ENCODE measurements at regions not wholly inside any gene's neighbourhood (a gene's known extent, or its start where the extent isn't known, plus 50 kb on each side); places are given as distances from the start of the nearest gene placed in this dataset.

DNA sequence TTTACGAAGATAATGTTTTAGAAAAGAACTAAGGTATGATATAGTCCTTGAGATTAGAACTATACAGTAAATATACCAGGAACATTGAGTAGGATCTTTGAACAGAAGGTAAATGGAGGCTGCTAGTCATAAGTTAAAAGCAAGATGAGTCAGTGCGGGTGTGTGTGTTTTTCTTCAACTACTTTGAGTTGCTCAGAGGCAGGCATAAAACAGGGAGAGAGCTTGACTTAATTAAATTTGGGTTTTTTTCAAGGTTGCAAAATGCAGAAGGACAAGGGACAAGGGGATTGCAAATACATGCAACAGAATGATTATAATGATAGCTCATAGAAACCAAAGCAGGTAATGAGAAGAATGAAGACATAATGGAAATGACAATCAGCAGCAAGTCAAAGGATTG is 815.1 kb downstream of the NCAM2 start:
- TF ChIP-seq, protein P1, sequence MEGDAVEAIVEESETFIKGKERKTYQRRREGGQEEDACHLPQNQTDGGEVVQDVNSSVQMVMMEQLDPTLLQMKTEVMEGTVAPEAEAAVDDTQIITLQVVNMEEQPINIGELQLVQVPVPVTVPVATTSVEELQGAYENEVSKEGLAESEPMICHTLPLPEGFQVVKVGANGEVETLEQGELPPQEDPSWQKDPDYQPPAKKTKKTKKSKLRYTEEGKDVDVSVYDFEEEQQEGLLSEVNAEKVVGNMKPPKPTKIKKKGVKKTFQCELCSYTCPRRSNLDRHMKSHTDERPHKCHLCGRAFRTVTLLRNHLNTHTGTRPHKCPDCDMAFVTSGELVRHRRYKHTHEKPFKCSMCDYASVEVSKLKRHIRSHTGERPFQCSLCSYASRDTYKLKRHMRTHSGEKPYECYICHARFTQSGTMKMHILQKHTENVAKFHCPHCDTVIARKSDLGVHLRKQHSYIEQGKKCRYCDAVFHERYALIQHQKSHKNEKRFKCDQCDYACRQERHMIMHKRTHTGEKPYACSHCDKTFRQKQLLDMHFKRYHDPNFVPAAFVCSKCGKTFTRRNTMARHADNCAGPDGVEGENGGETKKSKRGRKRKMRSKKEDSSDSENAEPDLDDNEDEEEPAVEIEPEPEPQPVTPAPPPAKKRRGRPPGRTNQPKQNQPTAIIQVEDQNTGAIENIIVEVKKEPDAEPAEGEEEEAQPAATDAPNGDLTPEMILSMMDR (IDR thresholded peaks at IDR 0.05) = no peak
- no peak for TF ChIP-seq POLR2A (IDR thresholded peaks at IDR 0.05)
- Histone ChIP-seq H3K4me3 (no peak overlapping the region), H3K27me3 (no peaks in the 10 kb centered on the region), H3K9me3 (no peaks in the 10 kb centered on the region), H3K27ac (no peak overlapping the region), H3K4me1 (no peaks in the 10 kb centered on the region), H3K36me3 (no peaks in the 10 kb centered on the region)
- no peak for DNase-seq

DNA sequence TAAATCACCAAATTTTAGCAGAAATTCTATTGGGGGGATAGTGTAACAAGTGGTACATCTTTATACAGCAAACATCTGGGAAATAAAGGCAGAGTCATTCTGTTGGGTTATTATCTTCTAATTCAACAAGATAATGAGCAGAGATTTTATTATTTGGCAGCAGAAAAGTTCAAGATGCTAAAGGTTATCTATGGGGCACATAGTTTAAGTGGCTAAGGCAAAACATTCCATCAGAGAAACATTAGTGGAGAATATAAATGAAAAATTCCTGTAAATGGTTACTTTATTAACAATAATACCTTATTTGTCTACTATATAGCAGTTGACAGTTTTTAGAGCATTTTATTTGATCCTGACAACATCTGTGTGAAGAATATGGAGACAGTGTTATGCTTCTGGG is 815.7 kb downstream of the NCAM2 start:
- Histone ChIP-seq H3K27me3 (no peaks in the 10 kb centered on the region), H3K4me3 (no peak overlapping the region), H3K27ac (no peak overlapping the region), H3K9me3 (no peaks in the 10 kb centered on the region), H3K4me1 (no peaks in the 10 kb centered on the region), H3K36me3 (no peaks in the 10 kb centered on the region)
- TF ChIP-seq, protein P1 (IDR thresholded peaks at IDR 0.05) = no peak
- no peak for TF ChIP-seq POLR2A (IDR thresholded peaks at IDR 0.05)
- no peak for DNase-seq

DNA sequence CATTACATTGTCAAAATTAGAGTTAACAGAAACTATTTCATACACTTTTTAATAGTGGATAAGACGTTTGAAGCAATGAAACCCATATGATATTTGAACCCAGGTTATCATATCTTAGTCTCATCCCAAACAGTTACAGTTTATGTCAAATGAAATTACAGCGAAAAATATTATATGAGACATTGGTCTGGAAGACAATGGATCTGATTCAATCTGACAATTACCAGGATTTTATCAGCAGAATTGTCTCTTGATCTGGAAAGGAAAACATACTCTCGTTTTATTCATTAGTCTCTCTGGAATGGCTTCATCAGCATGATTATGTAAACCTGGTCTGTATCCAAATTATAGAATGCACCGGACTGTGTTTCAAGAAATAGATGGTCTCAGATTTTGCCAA is 818.6 kb downstream of the NCAM2 start:
- TF ChIP-seq, protein P1 (IDR thresholded peaks at IDR 0.05) = no peak
- TF ChIP-seq POLR2A (IDR thresholded peaks at IDR 0.05) = no peak
- Histone ChIP-seq H3K4me3 (no peak overlapping the region), H3K4me1 (no peaks in the 10 kb centered on the region), H3K27me3 (no peaks in the 10 kb centered on the region), H3K9me3 (no peaks in the 10 kb centered on the region), H3K36me3 (no peaks in the 10 kb centered on the region), H3K27ac (no peak overlapping the region)
- no peak for DNase-seq

DNA sequence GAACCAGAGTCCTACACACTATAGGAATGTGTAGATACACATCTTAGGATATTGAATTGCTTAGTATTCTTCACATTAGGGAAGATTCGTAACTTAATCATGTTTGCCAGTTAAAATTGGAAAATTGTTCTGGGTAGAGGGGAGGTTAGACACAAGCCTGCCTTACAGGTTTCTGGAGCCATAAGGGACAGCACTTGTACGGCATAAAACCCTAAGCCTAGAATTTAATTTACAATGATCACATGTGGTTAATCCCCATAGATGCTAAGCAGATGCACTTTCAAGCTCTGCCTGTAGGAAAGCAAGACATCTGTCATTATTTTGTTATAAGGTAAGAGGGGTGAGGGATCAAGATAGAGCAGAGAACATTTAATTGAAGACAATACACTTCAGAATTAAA is 820.7 kb downstream of the NCAM2 start:
- Histone ChIP-seq H3K9me3 (no peaks in the 10 kb centered on the region), H3K27me3 (no peaks in the 10 kb centered on the region), H3K36me3 (no peaks in the 10 kb centered on the region), H3K4me1 (no peaks in the 10 kb centered on the region), H3K27ac (no peak overlapping the region), H3K4me3 (no peak overlapping the region)
- no peak for DNase-seq
- TF ChIP-seq POLR2A (IDR thresholded peaks at IDR 0.05) = no peak
- TF ChIP-seq, protein P1 (IDR thresholded peaks at IDR 0.05) = no peak

DNA sequence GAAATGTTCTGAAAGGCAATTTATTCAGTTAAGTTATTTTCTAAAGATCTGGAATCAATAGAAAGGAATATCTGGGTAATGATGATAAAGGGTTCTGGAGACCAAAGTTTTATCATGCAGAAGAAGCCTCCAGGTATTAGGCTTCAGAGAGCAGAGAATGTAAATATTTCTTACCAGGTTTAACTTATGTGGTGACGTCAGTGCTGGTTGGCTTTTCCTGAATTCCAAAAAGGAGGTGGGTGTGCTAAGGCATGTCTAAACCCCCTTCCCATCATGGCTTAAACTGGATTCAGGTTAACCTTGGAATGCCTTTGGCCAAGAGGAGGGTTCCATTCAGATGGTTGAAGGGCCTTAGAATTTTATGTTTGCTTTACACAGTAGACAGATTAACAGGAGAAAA is 829.9 kb downstream of the NCAM2 start:
- H3K4me1 ChIP-seq = no peaks in the 10 kb centered on the region
- TF ChIP-seq, protein P1 (IDR thresholded peaks at IDR 0.05) = no peak
- TF ChIP-seq POLR2A (IDR thresholded peaks at IDR 0.05) = no peak
- no peak for DNase-seq
- no peaks in the 10 kb centered on the region for H3K27me3 ChIP-seq
- H3K4me3 ChIP-seq = no peak overlapping the region
- no peaks in the 10 kb centered on the region for H3K9me3 ChIP-seq
- no peaks in the 10 kb centered on the region for H3K36me3 ChIP-seq
- no peak overlapping the region for H3K27ac ChIP-seq

DNA sequence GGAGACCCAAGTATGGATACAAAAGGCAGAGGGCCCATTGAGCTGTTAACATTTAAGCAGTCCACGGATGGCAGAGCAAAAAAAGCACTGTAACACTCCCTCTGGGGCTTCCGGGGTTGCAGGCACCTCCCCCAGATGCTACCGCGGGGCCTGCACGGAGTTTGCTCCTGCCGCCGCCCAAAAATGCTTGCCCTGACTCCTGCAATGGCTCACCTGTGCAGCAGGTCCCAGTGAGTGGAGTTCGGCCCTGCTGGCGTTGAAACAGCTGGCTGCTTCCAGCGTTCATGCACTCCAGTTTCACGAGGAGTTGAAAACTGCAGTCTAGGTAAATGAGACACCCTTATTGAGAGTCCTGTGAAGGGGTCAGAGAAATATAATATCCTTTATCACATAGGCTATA is 832.8 kb downstream of the NCAM2 start:
- no peaks in the 10 kb centered on the region for H3K4me1 ChIP-seq
- TF ChIP-seq, protein P1 (IDR thresholded peaks at IDR 0.05) = no peak
- TF ChIP-seq POLR2A (IDR thresholded peaks at IDR 0.05) = no peak
- no peak overlapping the region for H3K4me3 ChIP-seq
- H3K27ac ChIP-seq = no peak overlapping the region
- no peak for DNase-seq
- no peaks in the 10 kb centered on the region for H3K9me3 ChIP-seq
- no peaks in the 10 kb centered on the region for H3K36me3 ChIP-seq
- H3K27me3 ChIP-seq = no peaks in the 10 kb centered on the region

All from Peyer's patch (tissue), 4 donors.